Fibroblast of lung (primary cell): ENCODE measurements at regions not wholly inside any gene's neighbourhood (a gene's known extent, or its start where the extent isn't known, plus 50 kb on each side); places are given as distances from the start of the nearest gene placed in this dataset.

Experiments
- DNase-seq, 2 donors: peaks; one replicate each; pipeline versions ENCODE4 v3.0.0 to v3.0.0-alpha.2; 2010; ENCODE audit warnings: low read depth in 2 of 2
- H2AFZ ChIP-seq: 2 replicates; pipeline ENCODE4 v1.5.1; 2012; ENCODE audit warnings: low read length, control low read depth, inconsistent platforms
- H3K27ac ChIP-seq: 2 replicates; pipeline ENCODE4 v1.5.1; 2011; ENCODE audit warnings: low read length, control low read depth; ENCODE audit not compliant: insufficient read depth
- H3K27me3 ChIP-seq: 2 replicates; pipeline ENCODE4 v1.5.1; 2011; ENCODE audit warnings: mild to moderate bottlenecking, low read length; ENCODE audit not compliant: control insufficient read depth, insufficient read depth
- H3K36me3 ChIP-seq: 2 replicates; pipeline ENCODE4 v1.5.1; 2011; ENCODE audit warnings: low read length; ENCODE audit not compliant: control insufficient read depth, insufficient read depth
- H3K4me1 ChIP-seq: 2 replicates; pipeline ENCODE4 v1.5.1; 2011; ENCODE audit warnings: low read length; ENCODE audit not compliant: control insufficient read depth, insufficient read depth; ENCODE audit errors: extremely low read depth
- H3K4me2 ChIP-seq: 2 replicates; pipeline ENCODE4 v1.5.1; 2011; ENCODE audit warnings: low read length, control low read depth; ENCODE audit not compliant: insufficient read depth; ENCODE audit errors: extremely low read depth
- H3K4me3 ChIP-seq, 4 experiments: fragments of 200-600 bp in 1 of 4; sonication (generic) in 1 of 4; replicated peaks in 1 of 4; 2 replicates each; pipeline ENCODE4 v1.5.1; 2011 to 2016; ENCODE audit warnings: low read length in 4 of 4, low read depth in 3 of 4, mild to moderate bottlenecking in 3 of 4, control low read depth in 2 of 4, inconsistent platforms in 1 of 4, mixed read lengths in 1 of 4; ENCODE audit not compliant: insufficient read depth in 1 of 4; ENCODE audit errors: control extremely low read depth in 1 of 4
- H3K79me2 ChIP-seq: 2 replicates; pipeline ENCODE4 v1.5.1; 2012; ENCODE audit warnings: mild to moderate bottlenecking, low read length, inconsistent platforms; ENCODE audit not compliant: control insufficient read depth, insufficient read depth
- H3K9ac ChIP-seq: 2 replicates; pipeline ENCODE4 v1.5.1; 2011; ENCODE audit warnings: mild to moderate bottlenecking, low read length, control low read depth; ENCODE audit not compliant: insufficient read depth
- H3K9me3 ChIP-seq: 2 replicates; pipeline ENCODE4 v1.5.1; 2012; ENCODE audit warnings: low read depth, low read length; ENCODE audit not compliant: control insufficient read depth, insufficient read depth
- H4K20me1 ChIP-seq: 2 replicates; pipeline ENCODE4 v1.5.1; 2011; ENCODE audit warnings: low read length; ENCODE audit not compliant: control insufficient read depth, insufficient read depth; ENCODE audit errors: extremely low read depth
- EZH2 ChIP-seq: IDR thresholded peaks from 2 replicates; pipeline ENCODE4 v1.5.1; 2012; ENCODE audit warnings: low read length, control low read depth, mild to moderate bottlenecking; ENCODE audit errors: missing control alignments
- TF ChIP-seq, protein P1 (sequence below), 2 donors: IDR thresholded peaks in 1 of 2; conservative IDR thresholded peaks in 1 of 2; 1 replicate in 1 of 2; 2 replicates in 1 of 2; pipeline ENCODE4 v1.5.1; 2011 to 2012; ENCODE audit warnings: low read length in 2 of 2, control low read depth in 1 of 2, inconsistent platforms in 1 of 2, low read depth in 1 of 2, mild to moderate bottlenecking in 1 of 2

DNA sequence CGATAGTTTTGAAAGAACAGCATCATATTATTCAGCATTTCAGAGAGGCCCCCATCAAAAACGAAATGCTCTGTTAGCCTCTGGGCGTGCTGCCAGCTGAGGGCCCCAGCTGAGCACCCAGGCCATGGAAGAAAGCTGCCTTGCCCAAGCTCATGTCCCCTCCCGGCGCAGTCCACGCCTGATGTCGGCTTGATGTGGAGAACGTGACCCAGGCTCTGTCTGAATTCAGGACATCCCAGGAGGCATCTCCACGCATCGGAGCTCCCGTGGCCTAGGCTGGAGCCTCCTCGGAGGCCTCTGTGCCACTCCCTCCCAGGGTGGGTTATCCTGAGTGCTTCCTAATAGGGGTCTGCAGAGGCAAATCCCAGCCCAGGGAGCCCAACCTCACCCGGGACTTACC, 218.3 kb upstream of the AKR1E2 start:
- Histone ChIP-seq H3K4me1 (no peaks in the 10 kb centered on the region), H3K79me2 (no peaks in the 10 kb centered on the region), H3K27ac (no peak overlapping the region), H3K4me3 (no peak overlapping the region), H2AFZ (no peak overlapping the region), H4K20me1 (no peaks in the 10 kb centered on the region), H3K4me2 (no peak overlapping the region), H3K9ac (no peak overlapping the region), H3K36me3 (no peaks in the 10 kb centered on the region), H3K27me3 (no peaks in the 10 kb centered on the region), H3K9me3 (no peaks in the 10 kb centered on the region)
- DNase-seq = no peak
- TF ChIP-seq EZH2 = no peak

DNA sequence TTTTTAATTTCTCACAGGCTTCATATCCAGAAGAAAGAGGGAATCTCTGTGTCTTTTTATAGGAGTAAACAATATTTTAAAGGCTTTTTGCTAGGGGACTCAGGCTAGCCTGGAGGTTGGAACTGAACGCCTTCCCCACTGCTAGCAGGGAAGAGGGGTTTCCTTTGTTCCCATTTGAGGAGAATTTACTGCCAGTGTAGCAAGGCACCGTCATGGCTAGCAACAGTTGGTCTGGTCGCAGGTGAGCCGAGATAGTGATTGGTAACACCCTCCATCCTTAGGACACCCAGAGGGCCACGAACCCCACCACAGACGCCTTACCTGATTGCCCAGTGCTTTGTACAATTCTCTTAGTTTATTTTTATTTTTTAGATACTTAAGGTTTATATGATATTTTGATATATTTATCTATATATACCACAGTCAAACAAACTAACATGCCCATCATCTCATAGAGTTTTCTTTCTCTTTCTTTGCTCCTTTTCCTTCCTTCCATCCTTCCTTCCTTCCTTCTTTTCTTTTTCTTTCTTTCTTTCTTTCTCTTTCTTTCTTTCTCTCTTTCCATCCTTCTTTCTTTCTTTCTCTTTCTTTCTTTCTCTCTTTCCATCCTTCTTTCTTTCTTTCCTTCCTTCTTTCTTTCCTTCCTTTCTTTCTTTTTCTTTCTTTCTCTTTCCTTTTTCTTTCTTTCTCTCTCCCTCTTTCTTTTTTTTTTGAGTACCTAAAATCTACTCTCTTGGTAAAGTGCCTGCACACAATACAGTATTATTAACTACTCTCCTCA, 219.0 kb upstream of the AKR1E2 start:
- Histone ChIP-seq H3K4me2 (no peak overlapping the region), H3K79me2 (no peaks in the 10 kb centered on the region), H2AFZ (peak overlapping the region; percentile 18), H4K20me1 (no peaks in the 10 kb centered on the region), H3K36me3 (no peaks in the 10 kb centered on the region), H3K27me3 (no peaks in the 10 kb centered on the region), H3K27ac (no peak overlapping the region), H3K9ac (no peak overlapping the region), H3K4me3 (no peak overlapping the region), H3K4me1 (no peaks in the 10 kb centered on the region), H3K9me3 (no peaks in the 10 kb centered on the region)
- no peak for DNase-seq
- TF ChIP-seq, protein P1, sequence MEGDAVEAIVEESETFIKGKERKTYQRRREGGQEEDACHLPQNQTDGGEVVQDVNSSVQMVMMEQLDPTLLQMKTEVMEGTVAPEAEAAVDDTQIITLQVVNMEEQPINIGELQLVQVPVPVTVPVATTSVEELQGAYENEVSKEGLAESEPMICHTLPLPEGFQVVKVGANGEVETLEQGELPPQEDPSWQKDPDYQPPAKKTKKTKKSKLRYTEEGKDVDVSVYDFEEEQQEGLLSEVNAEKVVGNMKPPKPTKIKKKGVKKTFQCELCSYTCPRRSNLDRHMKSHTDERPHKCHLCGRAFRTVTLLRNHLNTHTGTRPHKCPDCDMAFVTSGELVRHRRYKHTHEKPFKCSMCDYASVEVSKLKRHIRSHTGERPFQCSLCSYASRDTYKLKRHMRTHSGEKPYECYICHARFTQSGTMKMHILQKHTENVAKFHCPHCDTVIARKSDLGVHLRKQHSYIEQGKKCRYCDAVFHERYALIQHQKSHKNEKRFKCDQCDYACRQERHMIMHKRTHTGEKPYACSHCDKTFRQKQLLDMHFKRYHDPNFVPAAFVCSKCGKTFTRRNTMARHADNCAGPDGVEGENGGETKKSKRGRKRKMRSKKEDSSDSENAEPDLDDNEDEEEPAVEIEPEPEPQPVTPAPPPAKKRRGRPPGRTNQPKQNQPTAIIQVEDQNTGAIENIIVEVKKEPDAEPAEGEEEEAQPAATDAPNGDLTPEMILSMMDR (conservative IDR thresholded peaks at IDR 0.05 in 1 of 2, IDR thresholded peaks at IDR 0.05 in 1 of 2; ENCODE audit: low read depth in 1 of 2, low read length in 2 of 2) = no peak
- no peak for TF ChIP-seq EZH2

DNA sequence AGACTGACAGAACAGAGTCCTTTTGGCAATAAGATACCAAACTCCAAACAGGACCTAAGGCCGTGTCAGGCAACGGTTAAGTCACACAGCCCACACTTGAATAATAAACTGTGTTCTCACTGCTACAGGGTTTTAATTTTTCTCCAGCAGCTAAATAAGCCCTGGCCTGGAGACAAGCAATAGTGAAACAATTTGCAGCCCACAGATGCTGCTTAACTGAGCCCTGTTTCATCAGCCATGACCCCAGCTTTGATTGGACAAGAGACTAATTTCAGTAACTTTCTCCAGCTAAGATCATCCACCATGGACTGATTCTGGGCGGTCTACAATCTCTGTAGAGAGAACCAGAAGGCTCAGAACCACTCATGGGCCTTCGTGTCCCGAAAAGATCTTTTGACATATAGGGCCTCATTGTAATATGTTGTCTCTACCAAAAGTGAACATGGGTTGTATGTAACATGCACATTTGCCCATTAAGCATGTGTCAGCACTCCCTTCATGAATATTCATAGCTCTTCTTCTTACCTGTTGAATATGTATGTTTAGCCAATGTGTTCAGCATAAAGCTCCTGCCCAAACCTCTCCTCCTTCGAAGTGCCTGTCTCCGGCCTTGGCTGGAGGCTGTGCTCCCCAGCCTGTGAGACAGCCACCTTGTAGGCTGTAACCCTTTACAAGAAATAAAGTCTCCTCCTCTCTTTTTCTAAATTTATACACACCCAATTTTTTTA, 223.1 kb upstream of the AKR1E2 start:
- H3K4me2 ChIP-seq = no peak overlapping the region
- no peaks in the 10 kb centered on the region for H3K79me2 ChIP-seq
- H3K9ac ChIP-seq = no peak overlapping the region
- no peak overlapping the region for H3K27ac ChIP-seq
- H3K27me3 ChIP-seq = no peaks in the 10 kb centered on the region
- H3K4me1 ChIP-seq = no peaks in the 10 kb centered on the region
- TF ChIP-seq, protein P1 (conservative IDR thresholded peaks at IDR 0.05 in 1 of 2, IDR thresholded peaks at IDR 0.05 in 1 of 2; ENCODE audit: low read depth in 1 of 2, low read length in 2 of 2) = no peak
- no peak for TF ChIP-seq EZH2
- no peak overlapping the region for H2AFZ ChIP-seq
- no peak for DNase-seq
- no peaks in the 10 kb centered on the region for H3K36me3 ChIP-seq
- H3K4me3 ChIP-seq = no peak overlapping the region
- H3K9me3 ChIP-seq = no peaks in the 10 kb centered on the region
- H4K20me1 ChIP-seq = no peaks in the 10 kb centered on the region
